DMS153 (cell line): ENCODE measurements at regions not wholly inside any gene's neighbourhood (a gene's known extent, or its start where the extent isn't known, plus 50 kb on each side); places are given as distances from the start of the nearest gene placed in this dataset.
"Not testable (repeated sequence)": the region's sequence is repeated elsewhere in the genome, so short reads cannot be mapped to it uniquely, and the experiment has no call there.

Experiments
- DNase-seq: peaks from one replicate; lab custom pipeline; 2025; lab: John Stamatoyannopoulos, UW

DNA sequence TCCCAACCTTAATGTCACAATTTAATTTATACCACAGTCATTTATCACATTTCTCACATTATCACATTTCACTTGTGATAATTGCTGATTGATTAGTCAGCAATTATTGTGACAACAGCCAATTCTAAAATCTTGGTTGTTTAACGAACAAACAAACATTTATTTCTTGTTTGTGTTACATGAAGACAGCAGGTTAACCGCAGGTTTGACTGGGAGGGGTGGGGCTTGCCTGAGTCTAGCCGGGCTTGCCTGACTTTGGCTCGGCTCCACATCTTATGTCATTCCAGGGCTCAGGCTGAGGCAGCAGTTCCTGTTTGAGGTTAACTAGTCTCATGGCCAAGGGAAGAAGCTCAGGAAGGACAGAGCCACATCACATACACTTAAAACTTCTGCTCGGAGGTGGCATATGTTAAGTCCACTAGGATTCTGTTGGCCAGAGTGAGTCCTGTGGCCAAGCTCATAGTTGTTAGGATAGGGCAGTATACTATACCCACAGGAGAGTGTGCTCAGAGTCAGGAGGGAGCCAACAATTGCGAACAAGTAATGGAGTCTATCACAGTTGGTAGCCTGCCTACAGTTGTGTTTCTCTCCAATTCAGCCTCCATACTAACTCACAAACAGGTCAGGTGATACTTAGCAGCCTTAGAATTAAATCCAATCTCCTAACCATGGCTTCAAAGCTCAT is 90.0 kb upstream of the IFNGR1 start:
- peak; percentile 82 for DNase-seq

DNA sequence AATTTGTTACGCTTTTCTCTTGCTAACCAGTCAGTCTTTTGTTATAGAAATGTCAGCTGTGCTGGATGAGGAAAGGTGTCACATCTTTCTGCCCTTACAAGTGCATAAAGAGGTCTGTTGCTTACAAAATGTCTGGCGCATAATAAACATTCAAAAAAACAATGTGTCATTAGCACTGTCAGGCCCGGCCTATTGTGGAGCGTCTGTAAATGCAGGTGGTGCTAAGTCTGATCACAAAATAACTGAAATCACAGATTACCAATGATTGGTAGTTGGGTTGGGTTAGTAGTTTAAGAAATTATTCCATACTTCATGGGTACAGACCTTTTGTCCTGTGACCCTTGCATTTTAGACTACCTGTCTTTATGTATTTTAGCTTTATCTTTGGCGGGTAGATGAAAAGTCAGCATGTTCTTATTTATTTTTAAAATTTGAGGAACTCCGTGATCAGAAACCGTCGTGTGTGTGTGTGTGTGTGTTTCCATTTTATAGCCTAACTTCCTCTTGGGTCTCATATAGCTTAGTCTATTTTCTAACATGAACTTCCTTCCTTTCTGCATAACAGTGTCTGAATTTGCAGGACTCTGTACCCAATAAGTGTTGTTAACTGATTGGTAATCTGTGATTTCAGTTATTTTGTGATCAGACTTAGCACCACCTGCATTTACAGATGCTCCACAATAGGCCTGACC is 88.1 kb upstream of the IFNGR1 start:
- DNase-seq, result no peak

DNA sequence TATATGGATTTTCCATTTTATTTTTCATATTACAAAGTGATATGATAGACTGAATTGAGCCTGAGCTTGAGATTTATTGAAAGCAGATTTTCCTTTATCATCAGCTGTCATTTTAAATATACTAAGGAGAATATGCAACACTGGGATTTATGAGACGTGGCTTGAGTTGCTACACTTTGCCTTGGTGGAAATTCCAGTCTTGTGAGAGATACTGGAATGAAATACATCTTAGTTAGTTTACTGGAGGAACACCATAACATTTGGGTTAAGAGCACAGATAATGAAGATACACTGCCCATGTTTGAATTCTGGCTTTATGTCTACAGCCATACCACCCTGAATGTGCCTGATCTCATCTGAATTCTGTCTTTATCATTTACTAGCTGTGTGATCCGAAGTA is 86.5 kb upstream of the IFNGR1 start:
- no peak for DNase-seq

DNA sequence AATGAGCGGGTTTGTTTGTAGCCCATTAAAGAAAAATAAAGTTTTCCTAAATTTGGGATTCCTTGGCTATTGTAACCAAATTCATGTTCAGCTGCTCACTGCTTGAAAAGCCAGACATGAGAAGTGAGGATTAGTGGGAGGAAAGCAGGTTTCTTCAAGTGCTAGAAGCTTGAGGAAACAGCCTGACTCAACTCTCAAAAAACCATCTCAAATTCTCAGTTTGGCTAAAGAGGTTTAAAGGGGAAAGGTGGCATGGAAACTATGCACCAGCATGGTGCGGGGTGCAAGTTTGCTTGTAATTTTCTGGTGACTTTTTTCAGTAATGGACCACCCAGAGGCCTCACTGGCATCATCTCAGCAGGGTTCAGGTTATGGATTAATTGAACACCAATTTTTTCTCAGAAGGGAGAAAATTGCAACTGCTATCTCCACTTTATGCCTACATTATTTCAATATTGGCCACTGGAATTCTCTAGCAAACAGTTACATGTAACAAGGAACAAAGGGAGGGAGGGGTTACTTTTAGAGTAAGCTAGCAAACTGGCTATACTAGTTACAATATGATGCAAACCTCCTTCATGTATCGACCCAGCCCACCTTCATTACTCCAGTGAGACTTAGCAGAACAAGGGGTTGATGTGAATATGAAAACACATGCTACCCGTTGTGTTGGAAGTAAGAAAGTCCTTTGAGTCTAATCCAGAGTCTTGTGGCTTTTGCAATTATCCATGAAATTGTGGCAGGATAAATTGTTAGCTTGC is 85.0 kb upstream of the IFNGR1 start:
- no peak for DNase-seq

DNA sequence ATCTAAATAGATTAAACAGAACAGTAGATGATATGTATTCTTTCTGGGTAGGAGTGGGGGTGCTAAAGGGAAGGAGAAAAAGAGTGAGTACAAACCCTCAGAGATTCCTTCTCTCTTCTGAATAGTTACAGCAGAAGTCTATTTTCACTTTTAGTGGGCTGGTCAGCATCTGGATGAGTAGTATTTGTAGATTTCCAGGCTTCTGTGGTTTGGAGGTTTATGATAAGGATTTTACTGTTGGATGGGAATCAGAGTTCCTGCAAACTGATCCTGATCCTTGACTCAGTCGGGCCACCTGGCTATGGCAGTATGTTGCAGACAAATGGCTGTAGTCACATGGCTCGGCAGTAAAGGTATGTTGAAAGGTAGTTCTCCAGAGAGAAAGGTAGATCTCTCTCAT is 84.3 kb upstream of the IFNGR1 start:
- DNase-seq, result no peak

DNA sequence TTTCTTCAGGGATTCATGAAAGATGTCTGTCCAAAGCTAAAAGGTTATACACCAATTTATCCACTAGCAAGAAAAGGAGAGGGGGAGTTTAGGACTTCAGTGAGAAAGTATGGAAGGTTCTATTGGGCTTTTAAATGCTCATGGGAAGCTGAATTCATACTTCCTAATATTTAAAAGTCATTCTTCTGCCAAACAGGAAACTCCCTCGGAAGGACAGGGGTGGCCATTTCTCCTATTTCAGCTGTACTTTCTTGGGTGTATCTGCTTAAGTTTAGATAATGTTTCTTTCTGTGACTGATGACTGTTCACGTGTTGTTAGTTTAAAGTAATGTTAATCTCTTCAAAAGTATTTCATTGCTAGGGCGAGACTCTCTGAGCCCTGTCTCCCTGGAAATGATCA is 80.5 kb upstream of the IFNGR1 start:
- DNase-seq, result no peak

DNA sequence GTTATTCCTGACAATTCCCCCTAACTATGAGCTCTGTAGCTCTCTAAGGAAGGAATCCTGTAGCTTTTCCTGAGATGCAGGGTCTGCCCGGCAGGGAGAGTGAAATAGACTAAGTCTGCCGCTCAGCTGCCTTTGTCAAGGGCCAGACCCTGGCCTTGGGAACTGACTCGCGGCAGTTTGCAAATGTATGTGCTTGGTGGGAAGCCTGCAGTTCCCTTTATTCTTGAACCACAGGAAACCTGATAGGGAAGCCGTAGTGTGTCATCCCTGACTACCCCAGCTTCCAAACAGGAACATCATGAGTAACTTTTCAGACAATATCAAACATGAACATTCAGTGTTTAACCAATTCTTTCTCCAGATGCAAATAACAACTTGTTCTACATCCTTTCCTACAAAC is 78.7 kb upstream of the IFNGR1 start:
- DNase-seq, result no peak

DNA sequence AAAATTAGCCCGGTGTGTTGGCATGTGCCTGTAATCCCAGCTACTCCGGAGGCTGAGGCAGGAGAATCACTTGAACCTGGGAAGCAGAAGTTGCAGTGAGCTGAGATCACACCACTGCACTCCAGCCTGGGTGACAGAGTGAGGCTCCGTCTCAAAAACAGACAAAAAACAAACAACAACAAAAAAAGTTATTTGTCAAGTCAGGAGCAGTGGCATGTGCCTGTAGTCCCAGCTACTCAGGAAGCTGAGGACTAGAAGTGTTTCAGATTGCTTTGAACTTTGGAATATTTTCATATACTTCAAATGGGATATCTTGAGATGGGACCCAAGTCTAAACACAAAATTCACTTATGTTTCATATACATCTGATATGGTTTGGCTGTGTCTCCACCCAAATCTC is 73.1 kb upstream of the IFNGR1 start:
- DNase-seq, result not testable (repeated sequence)

DNA sequence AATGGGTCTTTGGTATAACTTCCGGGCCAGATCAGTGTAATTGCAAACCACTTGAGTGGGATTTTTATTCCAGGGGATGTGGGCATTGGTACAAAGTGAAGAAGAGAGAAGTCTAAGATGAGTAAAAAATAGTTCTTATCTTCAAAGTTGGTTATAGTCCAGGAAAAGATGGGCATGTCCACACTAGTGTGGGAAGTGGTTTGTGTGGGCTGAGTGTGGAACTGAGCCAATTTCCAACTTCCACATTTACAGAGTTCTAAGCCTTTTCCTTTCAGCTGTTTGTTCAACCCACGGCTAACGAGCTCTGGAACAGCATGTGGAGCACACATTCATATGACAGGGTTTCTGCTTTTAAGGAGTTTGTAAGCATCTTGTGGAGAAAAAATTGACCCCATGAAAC is 72.3 kb upstream of the IFNGR1 start:
- DNase-seq, result no peak

DNA sequence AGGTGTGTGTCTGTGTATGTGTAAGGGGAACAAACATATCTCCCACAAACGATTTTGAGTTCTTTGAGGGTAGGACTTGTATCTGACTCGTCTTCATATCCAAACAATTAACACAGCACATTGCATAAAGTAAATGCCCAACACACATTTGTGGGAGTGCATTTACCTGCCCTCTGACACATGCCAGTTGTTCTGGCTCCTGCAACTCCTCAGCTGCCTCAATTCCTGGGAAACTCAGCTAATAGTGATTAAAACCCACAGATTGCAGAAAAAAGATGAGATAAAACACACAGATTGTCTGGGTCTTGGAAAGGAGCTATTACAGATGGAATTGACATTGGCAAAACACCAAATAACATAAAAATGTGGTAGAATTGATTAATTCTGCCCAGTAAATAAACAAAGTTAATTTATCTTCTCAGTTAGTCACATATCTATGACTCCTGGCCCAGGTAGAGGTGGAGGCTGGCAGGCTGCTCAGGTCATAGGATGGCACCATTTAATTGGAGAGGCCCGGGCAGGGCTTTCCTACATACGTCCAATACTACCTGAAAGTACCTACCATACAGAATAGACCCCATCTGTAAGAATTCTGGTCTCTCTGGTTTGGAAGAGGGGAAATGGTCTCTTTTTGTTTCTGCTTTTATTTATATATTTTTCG is 71.5 kb upstream of the IFNGR1 start:
- DNase-seq, result no peak

DNA sequence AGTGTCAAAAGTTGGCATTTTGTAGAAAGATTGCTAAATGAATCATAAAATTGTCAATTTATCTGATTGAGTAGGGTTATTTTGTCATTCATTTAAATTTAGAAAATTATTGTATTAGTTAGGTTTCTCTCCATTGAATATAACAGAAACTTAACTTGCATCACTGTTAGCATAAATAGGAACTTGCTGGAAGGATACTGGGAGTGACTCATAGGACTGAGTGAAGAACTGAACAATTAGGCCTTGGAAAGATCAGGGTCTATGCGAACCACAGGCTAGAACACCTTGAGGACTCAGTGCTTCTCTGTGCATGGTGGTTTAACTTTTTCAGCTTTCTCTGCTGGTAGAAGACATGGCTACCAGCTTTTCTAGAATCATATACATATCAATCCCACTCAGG is 67.7 kb upstream of the IFNGR1 start:
- no peak for DNase-seq

DNA sequence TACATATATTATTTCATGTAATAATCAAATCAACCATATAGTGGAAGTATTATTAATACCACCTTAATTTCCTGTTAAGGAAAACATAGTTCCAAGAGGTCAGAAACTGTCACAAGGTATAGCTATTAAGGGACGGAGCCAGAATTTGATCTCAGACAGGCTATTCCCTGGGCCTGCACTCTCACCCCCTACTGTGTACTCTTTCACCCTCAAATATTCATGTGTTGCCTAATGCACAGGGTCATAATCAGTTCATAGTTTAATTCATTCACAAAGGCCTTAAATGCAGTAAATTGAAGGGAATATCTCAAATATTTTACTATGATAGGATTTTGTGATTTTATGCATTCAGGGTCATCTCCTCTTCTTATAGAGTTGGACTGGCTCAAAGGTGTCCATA is 67.2 kb upstream of the IFNGR1 start:
- DNase-seq, result no peak

DNA sequence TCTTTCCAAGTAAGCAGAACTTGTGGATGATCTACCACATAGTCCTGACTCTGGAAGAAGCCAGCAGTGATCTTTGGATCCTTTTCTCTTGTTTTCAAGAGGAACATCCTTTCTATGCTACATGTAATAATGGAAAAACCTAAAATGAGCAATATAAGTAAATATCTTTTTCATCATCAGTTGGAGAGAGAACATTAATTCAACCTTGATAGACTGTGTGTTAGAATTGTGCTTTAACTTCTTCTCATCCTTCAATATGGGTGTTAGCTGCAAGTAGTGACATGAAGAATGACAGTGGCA is 65.6 kb upstream of the IFNGR1 start:
- no peak for DNase-seq

DNA sequence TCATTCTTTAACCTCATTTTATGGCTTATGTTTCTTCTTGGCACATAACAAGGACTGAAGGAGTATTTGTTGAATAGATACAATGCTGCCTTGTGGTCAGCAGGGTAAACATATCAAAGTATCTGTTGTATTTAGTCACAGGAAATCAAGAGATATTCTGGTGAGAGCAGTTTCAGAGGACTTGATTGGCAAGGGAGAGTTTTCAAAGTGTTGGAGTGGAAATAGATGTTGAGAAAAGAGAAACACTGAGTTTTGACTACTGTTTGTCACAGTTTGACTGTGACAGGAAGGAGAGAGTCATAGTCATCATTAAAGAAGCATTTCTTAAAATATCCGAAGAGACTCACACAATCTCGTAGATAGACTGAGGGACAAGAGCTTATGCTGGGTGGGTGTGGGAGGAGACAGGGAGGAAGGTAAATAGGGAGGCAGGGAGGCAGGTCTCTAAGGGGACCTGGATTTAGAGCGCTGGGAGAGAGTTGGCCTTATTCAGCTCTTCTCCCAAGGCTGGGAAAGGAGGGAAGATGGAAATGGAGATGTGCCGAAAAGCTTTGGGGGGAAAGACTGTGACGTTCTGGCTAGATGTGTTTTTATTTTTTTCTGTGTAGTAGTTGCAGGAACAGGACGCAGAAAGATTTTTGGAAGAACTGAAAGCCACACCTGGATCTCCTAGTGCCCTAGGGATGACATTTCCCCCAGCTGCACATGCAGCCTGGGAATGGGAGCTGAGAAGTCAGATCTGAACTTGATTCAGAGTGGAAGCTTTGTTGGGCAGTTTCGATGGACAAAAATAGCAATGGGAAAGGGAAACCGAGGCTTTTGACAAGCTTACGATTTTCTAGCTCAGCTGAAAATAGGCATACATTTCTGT is 65.0 kb upstream of the IFNGR1 start:
- no peak for DNase-seq

DNA sequence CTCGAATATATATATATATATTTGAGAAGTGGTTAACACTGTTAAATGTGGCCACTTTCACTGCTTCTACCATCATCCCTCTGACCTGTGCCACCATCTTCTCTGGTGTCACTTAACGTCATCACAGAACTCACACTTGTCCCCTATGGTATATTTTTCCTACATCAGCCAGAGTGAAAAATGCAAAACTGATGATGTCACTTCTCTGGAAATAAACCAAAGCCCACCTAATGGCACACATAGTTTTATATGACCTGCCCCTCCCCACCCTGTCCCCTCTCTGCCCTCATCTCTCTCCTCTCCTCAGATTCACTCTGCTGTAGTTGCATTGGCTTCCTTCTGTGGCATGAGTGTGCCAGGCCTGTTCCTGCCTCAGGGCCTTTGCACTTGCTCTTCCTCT is 63.9 kb upstream of the IFNGR1 start:
- DNase-seq, result no peak

DNA sequence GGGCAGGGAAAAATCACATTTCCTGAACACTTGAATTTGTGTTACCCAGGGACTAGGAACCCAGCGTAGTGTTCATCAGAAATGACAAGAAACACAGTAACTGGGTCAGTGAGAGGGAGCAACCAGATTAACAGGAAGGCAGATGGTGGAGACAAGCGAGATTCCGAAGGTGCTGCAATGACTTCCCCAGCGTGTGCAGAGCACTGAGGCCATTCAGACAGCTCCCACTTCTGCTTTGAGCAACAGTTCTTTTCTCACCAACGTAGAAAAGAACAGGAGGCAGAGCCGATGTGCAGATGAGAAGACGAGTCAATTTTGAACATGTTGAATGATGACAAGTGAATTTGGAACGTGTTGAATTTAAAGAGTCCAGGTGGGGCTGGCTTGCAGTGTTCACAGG is 63.1 kb upstream of the IFNGR1 start:
- no peak for DNase-seq

DNA sequence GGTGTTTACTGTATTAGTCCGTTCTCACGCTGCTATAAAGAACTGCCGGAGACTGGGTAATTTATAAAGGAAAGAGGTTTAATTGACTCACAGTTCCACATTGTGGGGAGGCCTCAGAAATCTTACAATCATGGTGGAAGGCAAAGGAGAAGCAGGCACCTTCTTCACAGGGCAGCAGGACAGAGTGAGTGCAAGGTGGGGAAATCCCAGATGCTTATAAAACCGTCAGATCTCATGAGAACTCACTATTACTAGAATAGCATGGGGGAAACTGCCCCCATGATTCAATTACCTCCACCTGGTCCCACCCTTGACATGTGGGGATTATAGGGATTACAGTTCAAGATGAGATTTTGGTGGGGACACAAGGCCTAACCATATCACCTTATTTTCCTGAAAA is 60.1 kb upstream of the IFNGR1 start:
- not testable (repeated sequence) for DNase-seq

DNA sequence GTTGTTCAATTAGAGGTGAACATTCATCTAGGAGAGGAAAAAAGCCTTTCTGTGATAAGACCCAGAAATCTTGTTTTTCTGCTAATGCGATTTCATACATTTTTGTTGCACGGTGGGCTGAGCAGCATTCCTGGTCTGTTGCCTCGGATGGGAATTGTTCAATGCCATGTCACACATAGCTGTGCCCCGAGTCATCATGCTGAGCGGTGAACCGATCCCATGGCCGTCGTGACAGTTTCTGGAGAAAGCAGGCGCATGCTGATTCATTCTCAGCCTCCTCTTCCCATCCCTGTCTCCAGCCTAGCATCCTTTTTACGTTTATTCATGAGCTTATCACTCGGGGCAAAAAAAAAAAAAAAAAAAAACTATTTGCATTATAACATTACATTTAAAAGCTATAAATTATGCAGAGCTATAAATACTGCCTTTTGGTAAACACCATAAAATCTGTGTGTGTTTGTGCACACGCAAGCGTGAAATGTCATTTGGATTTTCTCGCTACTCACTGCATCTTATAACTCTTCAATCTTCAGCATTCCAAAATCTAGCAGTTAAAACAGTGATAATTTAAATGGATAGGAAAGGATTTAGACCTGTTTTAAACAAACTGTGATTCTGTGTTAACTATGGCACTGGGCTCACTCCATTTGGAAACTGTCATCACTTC is 58.9 kb upstream of the IFNGR1 start:
- DNase-seq, result no peak

DNA sequence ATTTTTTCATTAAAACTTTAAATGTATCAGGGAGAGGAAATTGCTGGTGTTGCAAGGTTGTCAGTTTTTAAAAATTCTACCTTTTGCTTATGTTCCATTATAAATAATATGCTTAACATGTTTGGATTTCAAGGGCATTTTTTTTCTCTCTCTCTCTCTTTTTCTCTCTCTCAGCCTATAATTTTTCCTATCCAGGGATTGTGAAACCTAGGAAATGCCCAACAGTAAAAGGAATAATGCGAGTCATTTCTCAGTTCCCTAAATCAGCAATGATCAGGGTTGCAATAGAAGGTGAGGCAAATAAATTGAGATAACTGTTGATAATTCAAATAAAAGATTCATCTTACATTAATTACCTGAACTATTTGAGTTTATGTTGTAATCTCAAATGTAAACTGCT is 53.2 kb upstream of the IFNGR1 start:
- DNase-seq, result no peak

DNA sequence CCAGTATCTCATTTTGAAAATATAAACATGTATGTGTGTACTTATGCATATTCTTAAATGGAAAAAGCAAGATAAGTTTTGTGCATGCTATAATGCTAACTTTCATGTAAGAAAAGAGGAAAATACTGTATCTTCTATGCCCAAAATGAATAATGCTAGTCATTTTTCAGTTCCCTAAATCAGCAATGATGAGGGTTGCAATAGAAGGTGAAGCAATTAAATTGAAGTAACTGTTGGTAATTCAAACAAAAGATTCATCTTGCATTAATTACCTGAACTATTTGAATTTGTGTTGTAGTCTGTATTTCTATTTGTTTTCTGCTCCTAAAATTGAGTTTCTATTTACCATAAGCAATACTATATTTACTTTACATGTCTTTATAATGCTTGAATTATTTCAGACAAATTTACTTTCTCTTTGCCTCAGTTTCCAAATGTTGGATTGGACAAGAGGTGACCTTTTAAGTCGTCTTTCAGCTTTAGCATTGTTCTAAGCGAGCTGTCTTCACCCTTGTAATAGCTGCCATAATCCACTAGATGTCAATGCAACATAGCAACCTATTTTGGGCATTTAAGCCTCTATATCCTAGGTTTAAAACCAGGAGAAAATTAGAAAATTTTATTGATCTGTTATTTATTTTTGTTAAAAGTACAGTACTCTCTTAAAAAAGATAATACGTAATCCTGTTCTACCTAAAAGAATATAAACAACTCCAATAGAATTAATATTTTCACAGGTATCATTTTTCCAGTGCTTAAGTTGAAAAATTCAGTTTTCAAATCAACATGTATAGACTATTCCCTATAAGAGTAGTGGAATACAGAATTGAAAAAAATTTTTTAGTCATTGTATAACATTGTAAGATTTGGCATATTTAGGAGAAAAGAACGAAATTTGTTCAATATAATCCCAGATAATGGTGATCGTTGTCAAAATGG is 52.3 kb upstream of the IFNGR1 start:
- peak; percentile 36 for DNase-seq
